BLaER1 treated with 17β-estradiol and CSF1 and Interleukin-3, amounts not matched to agents 10 nM and 100 nM (cell line): ENCODE measurements at regions not wholly inside any gene's neighbourhood (a gene's known extent, or its start where the extent isn't known, plus 50 kb on each side); places are given as distances from the start of the nearest gene placed in this dataset.

Experiments
- H3K27ac ChIP-seq, 11 experiments: shearing (Covaris generic); formaldehyde crosslinking; 2 replicates each; pipeline ENCODE4 v1.8.1; 2022
- H3K27me3 ChIP-seq, 11 experiments: shearing (Covaris generic); formaldehyde crosslinking; 2 replicates each; pipeline ENCODE4 v1.8.1; 2022
- H3K36me3 ChIP-seq, 11 experiments: shearing (Covaris generic); formaldehyde crosslinking; 2 replicates each; pipeline ENCODE4 v1.8.1; 2022
- H3K4me1 ChIP-seq, 10 experiments: shearing (Covaris generic); formaldehyde crosslinking; 2 replicates each; pipeline ENCODE4 v1.8.1; 2022
- H3K4me2 ChIP-seq, 11 experiments: shearing (Covaris generic); formaldehyde crosslinking; 2 replicates each; pipeline ENCODE4 v1.8.1; 2022
- H3K4me3 ChIP-seq, 10 experiments: shearing (Covaris generic); formaldehyde crosslinking; 2 replicates each; pipeline ENCODE4 v1.8.1; 2022
- H3K9ac ChIP-seq, 11 experiments: shearing (Covaris generic); formaldehyde crosslinking; 2 replicates each; pipeline ENCODE4 v1.8.1; 2022
- H3K9me3 ChIP-seq, 11 experiments: shearing (Covaris generic); formaldehyde crosslinking; replicated peaks in 1 of 11; 2 replicates each; pipeline ENCODE4 v1.8.1; 2022
- H4K20me1 ChIP-seq, 11 experiments: shearing (Covaris generic); formaldehyde crosslinking; 2 replicates each; pipeline ENCODE4 v1.8.1; 2022
- Cebpa-rat ChIP-seq, 11 experiments: shearing (Covaris generic); IDR thresholded peaks; 2 replicates each; pipeline ENCODE4 v1.8.1; 2022

- Histone ChIP-seq H3K4me3 (no peak overlapping the region), H3K27me3 (no peaks in the 10 kb centered on the region), H3K27ac (no peak overlapping the region), H3K9me3 (no peaks in the 10 kb centered on the region), H4K20me1 (no peaks in the 10 kb centered on the region), H3K36me3 (no peaks in the 10 kb centered on the region), H3K9ac (no peak overlapping the region), H3K4me1 (peaks cover 0 to 99% (median 38%) of the 10 kb centered on the region in 10 experiments; a peak in 15 of 20 replicates), H3K4me2 (peak overlapping the region in 2 of 11 experiments; percentile 25 to 76; a peak in 2 of 22 replicates)
- TF ChIP-seq Cebpa-rat (IDR thresholded peaks at IDR 0.05) = no peak
These were observed 74.0 kb upstream of the PELI1 start for GRCh38 chr2:64218137-64218802.

GRCh38 chr2:64219149-64219548 is 74.9 kb upstream of the PELI1 start:
- Histone ChIP-seq H3K9ac (peak overlapping the region in 3 of 11 experiments; percentile 28 to 45 (median 36); a peak in 4 of 22 replicates), H4K20me1 (no peaks in the 10 kb centered on the region), H3K4me2 (peak overlapping the region in 5 of 11 experiments; percentile 58 to 82 (median 72); a peak in 9 of 22 replicates), H3K27ac (peak overlapping the region in 6 of 11 experiments; percentile 9 to 65 (median 58); a peak in 11 of 22 replicates), H3K27me3 (no peaks in the 10 kb centered on the region), H3K9me3 (no peaks in the 10 kb centered on the region), H3K4me1 (peaks cover 0 to 99% (median 31%) of the 10 kb centered on the region in 10 experiments; a peak in 15 of 20 replicates), H3K36me3 (no peaks in the 10 kb centered on the region), H3K4me3 (no peak overlapping the region)
- TF ChIP-seq Cebpa-rat (IDR thresholded peaks at IDR 0.05) = no peak

DNA sequence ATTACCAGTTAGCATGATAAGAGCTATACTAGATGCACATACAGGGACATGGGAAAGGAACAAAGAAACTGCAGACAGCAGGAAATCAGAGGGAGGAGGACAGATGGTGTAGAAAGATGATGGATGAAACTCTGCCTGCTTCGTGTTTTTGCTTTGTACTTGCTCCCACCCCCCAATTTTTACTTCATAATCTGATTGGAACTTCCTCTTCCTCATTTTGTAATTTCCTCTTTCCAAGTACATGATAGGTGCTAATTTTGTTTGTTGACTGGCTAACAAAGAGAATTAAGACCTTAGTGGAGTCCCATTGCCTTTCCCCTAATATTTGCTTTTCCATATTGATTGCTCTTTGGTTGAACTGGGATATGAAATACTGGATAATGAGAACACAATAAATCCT is 76.0 kb upstream of the PELI1 start:
- peaks cover 0 to 88% (median 21%) of the 10 kb centered on the region in 10 experiments; a peak in 14 of 20 replicates for H3K4me1 ChIP-seq
- no peaks in the 10 kb centered on the region for H3K36me3 ChIP-seq
- H3K4me2 ChIP-seq = peak overlapping the region in 8 of 11 experiments; percentile 6 to 82 (median 65); a peak in 16 of 22 replicates
- no peak overlapping the region for H3K4me3 ChIP-seq
- no peaks in the 10 kb centered on the region for H4K20me1 ChIP-seq
- H3K27me3 ChIP-seq = no peaks in the 10 kb centered on the region
- H3K9ac ChIP-seq = peak overlapping the region in 3 of 11 experiments; percentile 27 to 45 (median 36); a peak in 4 of 22 replicates
- H3K9me3 ChIP-seq = no peaks in the 10 kb centered on the region
- H3K27ac ChIP-seq = peak overlapping the region in 7 of 11 experiments; percentile 9 to 65 (median 56); a peak in 13 of 22 replicates
- TF ChIP-seq Cebpa-rat (IDR thresholded peaks at IDR 0.05) = no peak

DNA sequence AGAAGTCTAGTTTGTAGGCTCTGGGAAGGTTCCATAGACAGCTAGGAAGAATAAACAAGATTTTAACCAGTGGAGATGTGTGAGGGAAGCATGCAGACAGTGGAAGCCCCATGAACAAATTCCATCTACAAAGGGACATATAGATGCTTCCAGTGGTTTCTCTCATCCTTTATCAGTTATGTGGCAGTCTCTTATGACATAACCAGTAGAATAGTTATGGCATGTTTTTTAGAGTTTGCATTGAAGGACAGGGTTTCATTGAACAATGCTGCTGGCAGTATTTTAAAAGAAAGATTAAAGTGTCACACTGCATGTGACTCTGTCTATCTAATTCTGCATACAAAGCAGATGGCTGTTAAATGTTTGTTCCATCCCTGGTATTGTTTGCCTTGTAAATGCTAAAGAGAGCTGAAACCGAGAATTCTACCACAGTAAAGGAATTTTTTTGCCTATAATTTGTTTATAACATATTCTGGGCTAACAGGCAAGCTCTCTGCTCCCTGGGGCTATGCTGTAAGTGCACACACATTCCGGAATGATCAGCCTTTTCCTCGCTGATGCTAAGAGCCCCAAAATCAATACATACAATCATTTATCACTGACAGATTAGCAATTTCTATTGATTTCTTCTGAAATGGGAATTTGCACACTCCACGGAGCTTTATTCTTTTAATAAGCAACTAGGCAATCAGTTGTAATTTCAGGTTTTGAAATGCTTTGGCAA is 76.8 kb upstream of the PELI1 start:
- Histone ChIP-seq H3K36me3 (no peaks in the 10 kb centered on the region), H3K4me3 (no peak overlapping the region), H3K27ac (peak overlapping the region in 4 of 11 experiments; percentile 56 to 65 (median 62); a peak in 11 of 22 replicates), H3K4me1 (peaks cover 0 to 81% (median 21%) of the 10 kb centered on the region in 10 experiments; a peak in 14 of 20 replicates), H3K27me3 (no peaks in the 10 kb centered on the region), H3K9ac (no peak overlapping the region; a peak in 1 of 22 replicates), H4K20me1 (no peaks in the 10 kb centered on the region), H3K9me3 (no peaks in the 10 kb centered on the region), H3K4me2 (peak overlapping the region in 7 of 11 experiments; percentile 6 to 82 (median 68); a peak in 12 of 22 replicates)
- no peak for TF ChIP-seq Cebpa-rat (IDR thresholded peaks at IDR 0.05)

- no peaks in the 10 kb centered on the region for H3K36me3 ChIP-seq
- H3K27me3 ChIP-seq = no peaks in the 10 kb centered on the region
- no peak for TF ChIP-seq Cebpa-rat (IDR thresholded peaks at IDR 0.05)
- no peaks in the 10 kb centered on the region for H4K20me1 ChIP-seq
- H3K4me3 ChIP-seq = no peak overlapping the region
- H3K9me3 ChIP-seq = no peaks in the 10 kb centered on the region
- H3K4me2 ChIP-seq = peak overlapping the region in 2 of 11 experiments; percentile 62 to 76; a peak in 3 of 22 replicates
- peaks cover 0 to 75% (median 21%) of the 10 kb centered on the region in 10 experiments; a peak in 14 of 20 replicates for H3K4me1 ChIP-seq
- no peak overlapping the region; a peak in 1 of 22 replicates for H3K27ac ChIP-seq
- no peak overlapping the region for H3K9ac ChIP-seq
These were observed 77.7 kb upstream of the PELI1 start for GRCh38 chr2:64221935-64222334.

DNA sequence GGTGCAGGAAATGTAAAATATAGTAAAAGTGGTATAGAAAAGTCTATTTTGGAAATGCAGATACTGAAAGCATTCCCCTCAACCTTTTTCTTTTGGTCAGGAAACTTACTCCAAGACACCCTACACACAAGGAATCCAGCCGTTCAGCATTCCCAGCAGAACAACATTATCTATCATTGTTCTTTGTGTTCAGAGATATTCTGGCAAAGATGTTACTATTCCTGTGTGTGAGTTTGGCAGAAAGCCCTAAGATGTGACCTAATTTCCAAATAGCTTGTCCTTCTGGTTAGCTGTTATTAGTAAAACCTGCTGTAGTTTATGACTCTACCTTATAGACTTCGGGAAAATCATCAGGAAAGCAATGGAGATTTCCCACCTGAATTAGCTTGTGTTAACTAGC is 78.1 kb upstream of the PELI1 start:
- Histone ChIP-seq H3K27ac (no peak overlapping the region), H3K4me1 (peaks cover 0 to 74% (median 21%) of the 10 kb centered on the region in 10 experiments; a peak in 14 of 20 replicates), H3K4me2 (peak overlapping the region in 4 of 11 experiments; percentile 24 to 76 (median 45); a peak in 5 of 22 replicates), H3K4me3 (no peak overlapping the region), H3K9me3 (no peaks in the 10 kb centered on the region), H4K20me1 (no peaks in the 10 kb centered on the region), H3K9ac (no peak overlapping the region), H3K27me3 (no peaks in the 10 kb centered on the region), H3K36me3 (no peaks in the 10 kb centered on the region)
- no peak for TF ChIP-seq Cebpa-rat (IDR thresholded peaks at IDR 0.05)

GRCh38 chr2:64223055-64223454 is 78.8 kb upstream of the PELI1 start:
- Histone ChIP-seq H3K27me3 (no peaks in the 10 kb centered on the region), H4K20me1 (no peaks in the 10 kb centered on the region), H3K4me2 (peak overlapping the region in 5 of 11 experiments; percentile 2 to 76 (median 39); a peak in 9 of 22 replicates), H3K9me3 (no peaks in the 10 kb centered on the region), H3K4me1 (peaks cover 4 to 73% (median 25%) of the 10 kb centered on the region in 10 experiments; a peak in 18 of 20 replicates), H3K4me3 (no peak overlapping the region), H3K27ac (no peak overlapping the region; a peak in 1 of 22 replicates), H3K36me3 (no peaks in the 10 kb centered on the region), H3K9ac (no peak overlapping the region)
- no peak for TF ChIP-seq Cebpa-rat (IDR thresholded peaks at IDR 0.05)

DNA sequence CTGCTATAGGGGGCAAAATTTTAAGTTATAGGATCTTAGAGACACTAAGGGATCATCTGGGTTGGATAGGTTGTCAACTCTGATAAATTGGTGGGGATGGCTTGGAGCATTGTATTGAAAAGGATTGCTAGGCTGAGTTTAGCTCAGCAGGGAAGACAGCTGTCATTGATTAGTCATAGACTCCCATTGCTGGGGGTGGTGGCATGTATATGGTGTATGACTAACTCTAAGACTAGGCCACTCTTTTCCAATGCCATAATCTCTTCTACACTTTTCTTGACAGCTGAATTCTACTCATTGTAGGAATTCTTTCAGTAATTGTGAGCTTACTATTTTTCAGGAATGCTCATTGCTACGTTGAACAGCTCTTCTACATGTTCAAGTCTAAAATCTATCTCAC is 81.3 kb upstream of the PELI1 start:
- Histone ChIP-seq H3K27ac (no peak overlapping the region), H3K36me3 (no peaks in the 10 kb centered on the region), H3K4me3 (no peak overlapping the region), H3K4me1 (peaks cover 13 to 69% (median 23%) of the 10 kb centered on the region in 10 experiments), H4K20me1 (no peaks in the 10 kb centered on the region), H3K27me3 (no peaks in the 10 kb centered on the region), H3K9ac (no peak overlapping the region), H3K9me3 (no peaks in the 10 kb centered on the region), H3K4me2 (peak overlapping the region in 1 of 11 experiments; percentile 5; a peak in 1 of 22 replicates)
- no peak for TF ChIP-seq Cebpa-rat (IDR thresholded peaks at IDR 0.05)

DNA sequence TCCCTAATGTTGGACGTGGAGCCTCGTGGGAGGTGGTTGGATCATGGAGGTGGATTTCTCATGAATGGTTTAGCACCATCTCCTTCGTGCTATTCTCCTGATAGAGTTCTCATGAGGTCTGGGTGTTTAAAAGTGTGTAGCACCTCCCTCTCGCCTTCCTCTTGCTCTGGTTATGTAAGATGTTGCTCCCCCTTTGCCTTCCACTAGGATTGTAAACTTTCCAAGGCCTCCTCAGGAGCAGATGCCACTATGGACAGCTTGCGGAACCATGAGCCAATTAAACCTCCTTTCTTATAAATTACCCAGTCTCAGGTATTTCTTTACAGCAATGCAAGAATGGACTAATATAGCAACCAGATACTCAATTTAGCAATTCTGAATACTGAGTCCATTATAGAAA is 82.4 kb upstream of the PELI1 start:
- Histone ChIP-seq H3K27me3 (no peaks in the 10 kb centered on the region), H3K36me3 (no peaks in the 10 kb centered on the region), H3K4me1 (peaks cover 13 to 66% (median 18%) of the 10 kb centered on the region in 10 experiments), H3K9ac (no peak overlapping the region), H3K9me3 (no peaks in the 10 kb centered on the region), H3K27ac (no peak overlapping the region), H3K4me3 (no peak overlapping the region), H4K20me1 (no peaks in the 10 kb centered on the region), H3K4me2 (no peak overlapping the region)
- no peak for TF ChIP-seq Cebpa-rat (IDR thresholded peaks at IDR 0.05)
